ENCODE measurements at regions not wholly inside any gene's neighbourhood (a gene's known extent, or its start where the extent isn't known, plus 50 kb on each side); places are given as distances from the start of the nearest gene placed in this dataset.

GRCh38 chr10:118102121-118102520, 55.4 kb upstream of the RAB11FIP2 start:
- no peak for DNase-seq

GRCh38 chr10:118101501-118101900, 54.8 kb upstream of the RAB11FIP2 start:
- DNase-seq: no peak
